Uterus (tissue), 2 donors: ENCODE measurements at regions not wholly inside any gene's neighbourhood (a gene's known extent, or its start where the extent isn't known, plus 50 kb on each side); places are given as distances from the start of the nearest gene placed in this dataset.

Experiments used
- CTCF ChIP-seq, 4 experiments: fragments of 200-600 bp in 2 of 4; fragments of 450-650 bp in 2 of 4; sonication (generic) in 2 of 4; IDR thresholded peaks; one replicate each; pipeline ENCODE4 v1.5.1; 2016 to 2019; ENCODE audit warnings: antibody characterized with exemption in 4 of 4, mild to moderate bottlenecking in 2 of 4, moderate library complexity in 1 of 4
- POLR2A ChIP-seq, 2 donors: fragments of 450-650 bp; IDR thresholded peaks; one replicate each; pipeline ENCODE4 v1.6.1; 2016; ENCODE audit warnings: antibody characterized with exemption in 2 of 2, mild to moderate bottlenecking in 1 of 2, moderate library complexity in 1 of 2

- TF ChIP-seq CTCF (IDR thresholded peaks at IDR 0.05) (no peak), POLR2A (IDR thresholded peaks at IDR 0.05) (no peak)
Observed at GRCh38 chr5:96084874-96085506, 123.3 kb upstream of the ELL2 start.
